H9 (cell line): ENCODE measurements at regions not wholly inside any gene's neighbourhood (a gene's known extent, or its start where the extent isn't known, plus 50 kb on each side); places are given as distances from the start of the nearest gene placed in this dataset.

Experiments used
- DNase-seq: peaks from one replicate; pipeline ENCODE4 v3.0.0-alpha.2; 2017
- H2AFZ ChIP-seq: one replicate; pipeline ENCODE4 v1.6.1; 2013; ENCODE audit warnings: mild to moderate bottlenecking, low read length, control low read depth, moderate library complexity
- H2AK5ac ChIP-seq: 2 replicates; pipeline ENCODE4 v1.6.1; 2013; ENCODE audit warnings: low read length, control low read depth, mixed read lengths; ENCODE audit not compliant: insufficient read length
- H2BK120ac ChIP-seq: one replicate; pipeline ENCODE4 v1.6.1; 2013; ENCODE audit warnings: low read depth, mild to moderate bottlenecking, low read length, control low read depth, inconsistent platforms; ENCODE audit not compliant: poor library complexity, severe bottlenecking
- H2BK12ac ChIP-seq: 2 replicates; pipeline ENCODE4 v1.6.1; 2013; ENCODE audit warnings: low read length, control low read depth, mixed read lengths, low read depth; ENCODE audit not compliant: insufficient read length
- H2BK15ac ChIP-seq: 2 replicates; pipeline ENCODE4 v1.6.1; 2013; ENCODE audit warnings: low read depth, low read length, control low read depth
- H2BK20ac ChIP-seq: one replicate; pipeline ENCODE4 v1.6.1; 2013; ENCODE audit warnings: low read depth, mild to moderate bottlenecking, low read length, control low read depth, inconsistent platforms; ENCODE audit not compliant: poor library complexity, severe bottlenecking
- H2BK5ac ChIP-seq: 2 replicates; pipeline ENCODE4 v1.6.1; 2013; ENCODE audit warnings: low read length, control low read depth, mixed read lengths; ENCODE audit not compliant: insufficient read length
- H3K14ac ChIP-seq: 2 replicates; pipeline ENCODE4 v1.6.1; 2013; ENCODE audit warnings: low read length, control low read depth; ENCODE audit not compliant: insufficient read depth
- H3K18ac ChIP-seq: 2 replicates; pipeline ENCODE4 v1.6.1; 2013; ENCODE audit warnings: low read depth, mild to moderate bottlenecking, mixed read lengths, low read length, control low read depth; ENCODE audit not compliant: insufficient read length
- H3K23ac ChIP-seq: 2 replicates; pipeline ENCODE4 v1.6.1; 2013; ENCODE audit warnings: low read length, control low read depth, mixed read lengths, low read depth; ENCODE audit not compliant: insufficient read length
- H3K23me2 ChIP-seq: 2 replicates; pipeline ENCODE4 v1.6.1; 2013; ENCODE audit warnings: low read depth, mild to moderate bottlenecking, mixed read lengths, low read length, control low read depth; ENCODE audit not compliant: insufficient read length, poor library complexity, severe bottlenecking
- H3K27ac ChIP-seq: 2 replicates; pipeline ENCODE4 v1.5.1; 2013; ENCODE audit warnings: low read length, control low read depth, mixed read lengths, low read depth; ENCODE audit not compliant: insufficient read length
- H3K27me3 ChIP-seq: 2 replicates; pipeline ENCODE4 v1.6.1; 2013; ENCODE audit warnings: low read length, control low read depth, inconsistent platforms; ENCODE audit not compliant: insufficient read depth
- H3K4ac ChIP-seq: 2 replicates; pipeline ENCODE4 v1.6.1; 2013; ENCODE audit warnings: low read depth, mild to moderate bottlenecking, control low read depth, inconsistent platforms, low read length, moderate library complexity
- H3K4me1 ChIP-seq: 2 replicates; pipeline ENCODE4 v1.6.1; 2013; ENCODE audit warnings: low read length, control low read depth, inconsistent platforms; ENCODE audit not compliant: insufficient read depth
- H3K4me2 ChIP-seq: 2 replicates; pipeline ENCODE4 v1.6.1; 2013; ENCODE audit warnings: low read length, control low read depth, mixed read lengths; ENCODE audit not compliant: insufficient read length, insufficient read depth
- H3K56ac ChIP-seq: 2 replicates; pipeline ENCODE4 v1.6.1; 2013; ENCODE audit warnings: low read depth, mild to moderate bottlenecking, mixed read lengths, low read length, control low read depth; ENCODE audit not compliant: insufficient read length
- H3K79me1 ChIP-seq: 2 replicates; pipeline ENCODE4 v1.6.1; 2013; ENCODE audit warnings: low read depth, mild to moderate bottlenecking, moderate library complexity, low read length, control low read depth, inconsistent platforms; ENCODE audit not compliant: insufficient read depth, poor library complexity, severe bottlenecking
- H3K79me2 ChIP-seq: 2 replicates; pipeline ENCODE4 v1.6.1; 2013; ENCODE audit warnings: low read length, control low read depth, inconsistent platforms; ENCODE audit not compliant: insufficient read depth
- H3K9ac ChIP-seq: 2 replicates; pipeline ENCODE4 v1.6.1; 2013; ENCODE audit warnings: low read length, control low read depth, mixed read lengths; ENCODE audit not compliant: insufficient read length; ENCODE audit errors: extremely low read depth
- H3K9me3 ChIP-seq: one replicate; pipeline ENCODE4 v1.6.1; 2013; ENCODE audit warnings: low read depth, low read length, inconsistent platforms; ENCODE audit not compliant: control insufficient read depth
- H3T11ph ChIP-seq: one replicate; pipeline ENCODE4 v1.6.1; 2013; ENCODE audit warnings: mild to moderate bottlenecking, low read length, control low read depth, inconsistent platforms
- H4K20me1 ChIP-seq: one replicate; pipeline ENCODE4 v1.6.1; 2013; ENCODE audit not compliant: control insufficient read depth, insufficient read length, insufficient read depth
- H4K5ac ChIP-seq: 2 replicates; pipeline ENCODE4 v1.6.1; 2013; ENCODE audit warnings: low read depth, mild to moderate bottlenecking, mixed read lengths, low read length, control low read depth; ENCODE audit not compliant: insufficient read length
- H4K8ac ChIP-seq: replicated peaks from 2 replicates; pipeline ENCODE4 v1.6.1; 2013; ENCODE audit warnings: low read length, control low read depth, mixed read lengths, low read depth; ENCODE audit not compliant: insufficient read length
- H4K91ac ChIP-seq: 2 replicates; pipeline ENCODE4 v1.6.1; 2013; ENCODE audit warnings: low read depth, mild to moderate bottlenecking, moderate library complexity, mixed read lengths, low read length, control low read depth; ENCODE audit not compliant: insufficient read length
- H3K27ac Mint-ChIP-seq, 3 experiments: 2 replicates in 2 of 3; 3 replicates in 1 of 3; pipeline ENCODE4 v1.8.0; 2020 to 2021; ENCODE audit warnings: mixed read lengths in 3 of 3, mild to moderate bottlenecking in 1 of 3, moderate library complexity in 1 of 3
- H3K27me3 Mint-ChIP-seq: 2 replicates; pipeline ENCODE4 v1.8.0; 2021; ENCODE audit warnings: low read depth, mild to moderate bottlenecking, moderate library complexity, mixed read lengths
- H3K36me3 Mint-ChIP-seq, 3 experiments: 2 replicates in 2 of 3; 3 replicates in 1 of 3; pipeline ENCODE4 v1.8.0; 2020 to 2021; ENCODE audit warnings: low read depth in 3 of 3, mixed read lengths in 3 of 3; ENCODE audit not compliant: insufficient read depth in 1 of 3
- H3K4me1 Mint-ChIP-seq, 2 experiments: 2 replicates each; pipeline ENCODE4 v1.8.0; 2020; ENCODE audit warnings: mixed read lengths in 2 of 2
- H3K4me3 Mint-ChIP-seq, 2 experiments: 2 replicates in 1 of 2; 3 replicates in 1 of 2; pipeline ENCODE4 v1.8.0; 2020 to 2021; ENCODE audit warnings: mild to moderate bottlenecking in 2 of 2, mixed read lengths in 2 of 2, moderate library complexity in 1 of 2
- H3K9me3 Mint-ChIP-seq, 2 experiments: 2 replicates in 1 of 2; 3 replicates in 1 of 2; pipeline ENCODE4 v1.8.0; 2020; ENCODE audit warnings: mild to moderate bottlenecking in 2 of 2, mixed read lengths in 2 of 2, moderate library complexity in 1 of 2
- WGBS: extraction: QIAGEN DNeasy Blood & Tissue Kit; methylation state at CpG from one replicate; pipeline ENCODE4 v1.1.7; 2013; ENCODE audit warnings: missing lambda C conversion rate, low lambda C conversion rate, mixed read lengths; ENCODE audit not compliant: insufficient read length; ENCODE audit errors: extremely low coverage; 5-methylcytosine and 5-hydroxymethylcytosine counted together
- TF ChIP-seq, protein P1 (sequence below): fragments of 200-600 bp; sonication (generic); conservative IDR thresholded peaks from 3 replicates; pipeline ENCODE4 v1.8.0; 2021; ENCODE audit warnings: antibody characterized with exemption, mild to moderate bottlenecking

DNA sequence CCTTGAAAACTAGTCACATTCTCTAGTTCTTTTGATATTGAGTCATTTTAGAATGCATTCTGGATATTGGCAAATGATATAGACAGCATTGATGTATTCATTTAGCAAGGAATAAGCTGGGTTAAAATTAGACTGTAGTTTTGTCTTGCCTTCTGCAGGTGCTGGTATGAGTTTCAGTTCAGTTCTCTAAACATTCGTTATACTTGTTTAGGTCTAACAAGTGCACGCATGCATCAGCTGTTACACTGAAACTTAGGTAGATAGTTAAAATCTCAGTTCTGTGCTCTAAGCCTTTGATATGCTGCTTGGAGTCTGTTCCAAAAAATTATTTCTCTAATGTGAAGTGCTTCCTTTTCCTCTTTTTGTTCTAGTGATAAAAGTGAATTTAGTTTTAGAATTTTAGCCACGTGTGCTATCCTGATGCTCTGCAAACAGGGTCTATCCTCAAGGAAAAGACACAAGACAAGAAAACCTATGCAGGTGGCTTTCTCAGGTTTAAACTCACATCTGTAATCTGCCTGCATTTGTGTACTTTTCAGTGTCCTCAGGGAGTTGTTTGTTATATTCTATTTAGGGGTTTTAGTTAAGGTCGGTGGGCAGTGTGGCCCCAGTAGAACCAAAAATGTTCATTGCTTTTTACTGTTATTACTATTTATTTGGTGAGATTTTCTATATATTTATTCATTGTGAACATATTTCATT, 409.0 kb downstream of the CDC14C start:
- no peak overlapping the region for H3K23ac ChIP-seq
- no peaks in the 10 kb centered on the region for H3K36me3 Mint-ChIP-seq
- no peaks in the 10 kb centered on the region for H4K20me1 ChIP-seq
- no peaks in the 10 kb centered on the region for H3K23me2 ChIP-seq
- no peak overlapping the region for H4K5ac ChIP-seq
- no peak overlapping the region for H3T11ph ChIP-seq
- no peak overlapping the region for H2BK12ac ChIP-seq
- no peaks in the 10 kb centered on the region for H3K79me2 ChIP-seq
- H2BK20ac ChIP-seq = no peak overlapping the region
- no peak overlapping the region for H2BK120ac ChIP-seq
- no peak overlapping the region for H3K4me3 Mint-ChIP-seq
- H3K4ac ChIP-seq = no peak overlapping the region
- H4K91ac ChIP-seq = no peak overlapping the region
- no peak overlapping the region for H3K27ac Mint-ChIP-seq
- no peak overlapping the region for H3K4me2 ChIP-seq
- H2BK15ac ChIP-seq = no peak overlapping the region
- H3K4me1 Mint-ChIP-seq = no peaks in the 10 kb centered on the region
- no peaks in the 10 kb centered on the region for H3K4me1 ChIP-seq
- no peak overlapping the region for H3K27ac ChIP-seq
- H3K18ac ChIP-seq = no peak overlapping the region
- no peaks in the 10 kb centered on the region for H3K79me1 ChIP-seq
- no peak overlapping the region for H3K9ac ChIP-seq
- H3K9me3 ChIP-seq = no peaks in the 10 kb centered on the region
- TF ChIP-seq, protein P1, sequence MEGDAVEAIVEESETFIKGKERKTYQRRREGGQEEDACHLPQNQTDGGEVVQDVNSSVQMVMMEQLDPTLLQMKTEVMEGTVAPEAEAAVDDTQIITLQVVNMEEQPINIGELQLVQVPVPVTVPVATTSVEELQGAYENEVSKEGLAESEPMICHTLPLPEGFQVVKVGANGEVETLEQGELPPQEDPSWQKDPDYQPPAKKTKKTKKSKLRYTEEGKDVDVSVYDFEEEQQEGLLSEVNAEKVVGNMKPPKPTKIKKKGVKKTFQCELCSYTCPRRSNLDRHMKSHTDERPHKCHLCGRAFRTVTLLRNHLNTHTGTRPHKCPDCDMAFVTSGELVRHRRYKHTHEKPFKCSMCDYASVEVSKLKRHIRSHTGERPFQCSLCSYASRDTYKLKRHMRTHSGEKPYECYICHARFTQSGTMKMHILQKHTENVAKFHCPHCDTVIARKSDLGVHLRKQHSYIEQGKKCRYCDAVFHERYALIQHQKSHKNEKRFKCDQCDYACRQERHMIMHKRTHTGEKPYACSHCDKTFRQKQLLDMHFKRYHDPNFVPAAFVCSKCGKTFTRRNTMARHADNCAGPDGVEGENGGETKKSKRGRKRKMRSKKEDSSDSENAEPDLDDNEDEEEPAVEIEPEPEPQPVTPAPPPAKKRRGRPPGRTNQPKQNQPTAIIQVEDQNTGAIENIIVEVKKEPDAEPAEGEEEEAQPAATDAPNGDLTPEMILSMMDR = no peak
- H2BK5ac ChIP-seq = no peak overlapping the region
- no peaks in the 10 kb centered on the region for H3K9me3 Mint-ChIP-seq
- no peaks in the 10 kb centered on the region for H3K27me3 ChIP-seq
- H3K27me3 Mint-ChIP-seq = no peaks in the 10 kb centered on the region
- no peak overlapping the region for H3K14ac ChIP-seq
- no peak for DNase-seq
- H4K8ac ChIP-seq = no peak overlapping the region
- no CpG with 5 or more reads among the region's 4 CpGs for WGBS
- no peak overlapping the region for H2AFZ ChIP-seq
- no peak overlapping the region for H3K56ac ChIP-seq
- H2AK5ac ChIP-seq = no peak overlapping the region
